MCF 10A (cell line): ENCODE measurements at regions not wholly inside any gene's neighbourhood (a gene's known extent, or its start where the extent isn't known, plus 50 kb on each side); places are given as distances from the start of the nearest gene placed in this dataset.
"Not testable (repeated sequence)": the region's sequence is repeated elsewhere in the genome, so short reads cannot be mapped to it uniquely, and the experiment has no call there.

Experiments used
- BruUV-seq: library from RNA; stranded (reverse); fragments of 400-500 nt; replicated peaks from 2 replicates; lab custom pipeline; 2021; lab: Mats Ljungman, UMichigan
- CTCF ChIA-PET: fragments of 300-600 bp; sonication (Branson Sonifier 250); formaldehyde crosslinking; extraction: SDS; loops from one replicate; lab custom pipeline; 2021; ENCODE audit warnings: antibody characterized with exemption, inconsistent platforms; lab: Yijun Ruan, JAX
- POLR2A ChIA-PET: fragments of 300-600, 350-650 bp; sonication (Branson Sonifier 250); formaldehyde crosslinking; extraction: SDS; loops from one replicate; lab custom pipeline; 2020; ENCODE audit warnings: antibody characterized with exemption, inconsistent platforms; lab: Yijun Ruan, JAX
- DNase-seq: peaks from one replicate; pipeline ENCODE4 v3.0.0-alpha.2; 2018; ENCODE audit not compliant: unreplicated experiment
- H3K27ac Mint-ChIP-seq: one replicate; pipeline ENCODE4 v1.8.0; 2022; ENCODE audit warnings: mild to moderate bottlenecking, low read depth, mixed read lengths; ENCODE audit not compliant: unreplicated experiment
- H3K27me3 Mint-ChIP-seq: one replicate; pipeline ENCODE4 v1.8.0; 2022; ENCODE audit warnings: mixed read lengths; ENCODE audit not compliant: insufficient read depth, unreplicated experiment
- H3K36me3 Mint-ChIP-seq: one replicate; pipeline ENCODE4 v1.8.0; 2022; ENCODE audit warnings: mild to moderate bottlenecking, moderate library complexity, mixed read lengths; ENCODE audit not compliant: insufficient read depth, unreplicated experiment
- H3K4me1 Mint-ChIP-seq: one replicate; pipeline ENCODE4 v1.8.0; 2022; ENCODE audit warnings: mixed read lengths; ENCODE audit not compliant: insufficient read depth, unreplicated experiment
- H3K4me3 Mint-ChIP-seq: one replicate; pipeline ENCODE4 v1.8.0; 2022; ENCODE audit warnings: mild to moderate bottlenecking, moderate library complexity, mixed read lengths; ENCODE audit not compliant: unreplicated experiment
- H3K9me3 Mint-ChIP-seq: one replicate; pipeline ENCODE4 v1.8.0; 2022; ENCODE audit warnings: mixed read lengths; ENCODE audit not compliant: unreplicated experiment
- intact Hi-C: fragments of 100-400 bp; cut with micrococcal nuclease; formaldehyde crosslinking; loops from 2 replicates; pipeline ENCODE4 v1.14.1; 2022
- TF ChIP-seq, protein P1 (sequence below): fragments of 200-600 bp; IDR thresholded peaks from one replicate; pipeline ENCODE4 v1.8.0; 2022; ENCODE audit warnings: antibody characterized with exemption, mild to moderate bottlenecking; ENCODE audit not compliant: unreplicated experiment

DNA sequence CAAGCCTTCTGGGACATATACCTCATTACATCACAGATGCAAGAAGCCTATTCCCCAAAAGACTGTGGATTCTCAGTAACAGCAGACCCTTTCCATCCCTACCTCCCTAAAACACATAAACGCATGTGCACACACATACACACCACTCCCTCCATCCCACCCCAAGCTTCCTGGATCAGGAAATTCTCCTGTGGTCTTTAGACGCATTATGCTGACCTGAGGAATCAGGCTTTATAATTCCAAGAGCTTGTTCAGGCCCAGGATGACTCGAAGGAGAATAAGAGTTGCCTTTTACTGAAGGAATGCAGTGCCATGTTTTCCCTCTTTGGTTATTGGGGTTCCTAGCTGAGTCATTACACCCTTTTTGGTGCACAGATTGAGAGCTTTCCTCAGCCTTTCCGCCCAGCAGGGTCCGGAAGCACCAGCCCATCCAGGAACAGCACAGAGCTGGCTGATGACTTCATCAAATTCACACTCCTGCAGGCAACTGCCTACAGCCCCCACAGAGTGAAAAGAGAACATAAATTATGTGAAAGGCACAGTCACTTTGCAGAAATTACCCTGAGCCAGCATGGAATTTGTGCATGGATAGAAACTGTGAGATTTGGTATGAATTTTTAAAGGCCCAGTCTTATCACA lies 385.0 kb upstream of the TRPC7 start:
- ChIA-PET POLR2A (no interaction called here), CTCF (interaction anchor here (0.6 to 1.0 kb wide), 2 partner anchors 19 to 55 kb away, joined by 4 to 5 read pairs; no protein-coding TSS in a partner anchor)
- BruUV-seq, result no TSS peak
- H3K4me3 Mint-ChIP-seq, result no peak overlapping the region
- intact Hi-C loops, result no loop called here
- no peak overlapping the region for H3K27ac Mint-ChIP-seq
- no peaks in the 10 kb centered on the region for H3K9me3 Mint-ChIP-seq
- peaks cover 45% of the 10 kb centered on the region for H3K27me3 Mint-ChIP-seq
- DNase-seq, result no peak
- H3K36me3 Mint-ChIP-seq, result no peaks in the 10 kb centered on the region
- TF ChIP-seq, protein P1, sequence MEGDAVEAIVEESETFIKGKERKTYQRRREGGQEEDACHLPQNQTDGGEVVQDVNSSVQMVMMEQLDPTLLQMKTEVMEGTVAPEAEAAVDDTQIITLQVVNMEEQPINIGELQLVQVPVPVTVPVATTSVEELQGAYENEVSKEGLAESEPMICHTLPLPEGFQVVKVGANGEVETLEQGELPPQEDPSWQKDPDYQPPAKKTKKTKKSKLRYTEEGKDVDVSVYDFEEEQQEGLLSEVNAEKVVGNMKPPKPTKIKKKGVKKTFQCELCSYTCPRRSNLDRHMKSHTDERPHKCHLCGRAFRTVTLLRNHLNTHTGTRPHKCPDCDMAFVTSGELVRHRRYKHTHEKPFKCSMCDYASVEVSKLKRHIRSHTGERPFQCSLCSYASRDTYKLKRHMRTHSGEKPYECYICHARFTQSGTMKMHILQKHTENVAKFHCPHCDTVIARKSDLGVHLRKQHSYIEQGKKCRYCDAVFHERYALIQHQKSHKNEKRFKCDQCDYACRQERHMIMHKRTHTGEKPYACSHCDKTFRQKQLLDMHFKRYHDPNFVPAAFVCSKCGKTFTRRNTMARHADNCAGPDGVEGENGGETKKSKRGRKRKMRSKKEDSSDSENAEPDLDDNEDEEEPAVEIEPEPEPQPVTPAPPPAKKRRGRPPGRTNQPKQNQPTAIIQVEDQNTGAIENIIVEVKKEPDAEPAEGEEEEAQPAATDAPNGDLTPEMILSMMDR, result no peak
- no peaks in the 10 kb centered on the region for H3K4me1 Mint-ChIP-seq

GRCh38 chr5:136749016-136749415 lies 383.7 kb upstream of the TRPC7 start:
- no peaks in the 10 kb centered on the region for H3K4me1 Mint-ChIP-seq
- H3K36me3 Mint-ChIP-seq, result no peaks in the 10 kb centered on the region
- H3K27ac Mint-ChIP-seq, result no peak overlapping the region
- no peak overlapping the region for H3K4me3 Mint-ChIP-seq
- ChIA-PET POLR2A (interaction anchor here (0.6 kb wide), 1 partner anchor 14 kb away, joined by 4 read pairs; no protein-coding TSS in a partner anchor), CTCF (no interaction called here)
- no peak for DNase-seq
- intact Hi-C loops, result no loop called here
- BruUV-seq, result no TSS peak
- peaks cover 48% of the 10 kb centered on the region for H3K27me3 Mint-ChIP-seq
- TF ChIP-seq, protein P1, result no peak
- H3K9me3 Mint-ChIP-seq, result no peaks in the 10 kb centered on the region

GRCh38 chr5:136743052-136743451 lies 377.7 kb upstream of the TRPC7 start:
- Mint-ChIP-seq H3K4me3 (no peak overlapping the region), H3K9me3 (peaks cover 10% of the 10 kb centered on the region), H3K27ac (no peak overlapping the region), H3K4me1 (no peaks in the 10 kb centered on the region), H3K36me3 (no peaks in the 10 kb centered on the region), H3K27me3 (peaks cover 47% of the 10 kb centered on the region)
- POLR2A ChIA-PET, result no interaction called here
- TF ChIP-seq, protein P1, result no peak
- BruUV-seq, result no TSS peak
- no peak for DNase-seq
- CTCF ChIA-PET, result no interaction called here
- intact Hi-C loops, result no loop called here

DNA sequence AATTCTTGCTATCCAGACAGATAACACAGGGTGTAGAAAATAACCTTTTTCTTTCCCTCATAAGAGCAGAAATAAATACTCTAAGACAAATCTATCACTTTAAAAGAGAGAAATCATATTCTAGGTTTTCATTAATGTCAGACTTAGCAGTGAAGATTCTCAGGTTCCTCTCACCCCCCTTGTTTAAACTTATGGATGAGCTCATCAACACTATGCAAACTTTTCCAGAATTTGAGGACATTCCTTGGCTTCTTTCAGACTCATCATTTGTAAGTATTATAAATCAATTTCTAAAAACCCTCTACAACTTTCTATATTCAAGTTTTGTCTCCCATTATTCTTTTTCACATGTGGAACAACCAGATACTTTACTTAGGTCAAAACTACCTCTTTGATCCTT lies 374.9 kb upstream of the TRPC7 start:
- POLR2A ChIA-PET, result no interaction called here
- H3K4me1 Mint-ChIP-seq, result no peaks in the 10 kb centered on the region
- intact Hi-C loops, result no loop called here

DNA sequence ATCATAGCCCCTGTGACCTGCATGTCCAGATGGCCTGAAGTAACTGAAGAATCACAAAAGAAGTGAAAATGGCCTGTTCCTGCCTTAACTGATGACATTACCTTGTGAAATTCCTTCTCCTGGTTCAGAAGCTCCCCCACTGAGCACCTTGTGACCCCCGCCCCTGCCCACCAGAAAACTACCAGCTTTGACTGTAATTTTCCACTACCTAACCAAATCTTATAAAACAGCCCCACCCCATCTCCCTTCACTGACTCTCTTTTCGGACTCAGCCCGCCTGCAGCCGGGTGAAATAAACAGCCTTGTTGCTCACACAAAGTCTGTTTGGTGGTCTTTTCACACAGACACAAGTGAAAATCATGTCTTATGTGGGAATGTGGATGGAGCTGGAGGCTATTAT lies 373.9 kb upstream of the TRPC7 start:
- CTCF ChIA-PET, result interaction anchor here (0.7 to 1.1 kb wide), 2 partner anchors 28 to 490 kb away, joined by 3 read pairs; no protein-coding TSS in a partner anchor
- POLR2A ChIA-PET, H3K36me3 Mint-ChIP-seq, H3K4me3 Mint-ChIP-seq, H3K9me3 Mint-ChIP-seq, intact Hi-C loops, H3K4me1 Mint-ChIP-seq, DNase-seq, BruUV-seq, H3K27ac Mint-ChIP-seq: not testable (repeated sequence)
- H3K27me3 Mint-ChIP-seq, result peaks cover 37% of the 10 kb centered on the region

More for the DNA sequence above, 374.9 kb upstream of the TRPC7 start:
- no TSS peak for BruUV-seq
- H3K36me3 Mint-ChIP-seq, result no peaks in the 10 kb centered on the region
- CTCF ChIA-PET, result interaction anchor here (0.7 kb wide), 1 partner anchor 29 kb away, joined by 3 read pairs; no protein-coding TSS in a partner anchor
- H3K4me3 Mint-ChIP-seq, result no peak overlapping the region
- H3K27ac Mint-ChIP-seq, result no peak overlapping the region
- DNase-seq, result no peak
- TF ChIP-seq, protein P1, result no peak
- peaks cover 10% of the 10 kb centered on the region for H3K9me3 Mint-ChIP-seq
- H3K27me3 Mint-ChIP-seq, result peaks cover 47% of the 10 kb centered on the region
